GM13977 (cell line): ENCODE measurements at regions not wholly inside any gene's neighbourhood (a gene's known extent, or its start where the extent isn't known, plus 50 kb on each side); places are given as distances from the start of the nearest gene placed in this dataset.

ENCODE experiments used
- DNase-seq: peaks from one replicate; pipeline ENCODE4 v3.0.0; 2012; ENCODE audit warnings: low spot score
- CTCF ChIP-seq: IDR thresholded peaks from 2 replicates; pipeline ENCODE4 v1.5.1; 2012; ENCODE audit warnings: mild to moderate bottlenecking, control low read depth; ENCODE audit not compliant: insufficient read depth; ENCODE audit errors: extremely low read depth, missing control alignments
- in situ Hi-C: fragments of 300-500 bp; cut with MboI; formaldehyde crosslinking; loops from one replicate; pipeline ENCODE4 v1.12.0; 2022; ENCODE audit warnings: low sequenced_read_pairs, low pct_unique_long_range_greater_than_20kb, mixed read lengths, inconsistent platforms; ENCODE audit not compliant: unreplicated experiment

GRCh38 chr20:52921340-52921739 is 50.8 kb upstream of the TSHZ2 start:
- no peak for DNase-seq
- no peak for TF ChIP-seq CTCF
- in situ Hi-C loops: no loop called here

GRCh38 chr20:52918311-52918710 is 53.8 kb upstream of the TSHZ2 start:
- in situ Hi-C loops: no loop called here
- TF ChIP-seq CTCF: no peak
- DNase-seq: no peak

GRCh38 chr20:52915564-52915963 is 56.6 kb upstream of the TSHZ2 start:
- no peak for DNase-seq
- in situ Hi-C loops: no loop called here
- TF ChIP-seq CTCF: no peak

- in situ Hi-C loops: no loop called here
- no peak for DNase-seq
- TF ChIP-seq CTCF: no peak
Measured at GRCh38 chr20:52914870-52915269, 57.3 kb upstream of the TSHZ2 start.

- in situ Hi-C loops: no loop called here
- DNase-seq: no peak
- TF ChIP-seq CTCF: no peak
Measured at GRCh38 chr20:52913650-52914387, 58.3 kb upstream of the TSHZ2 start.

- no peak for TF ChIP-seq CTCF
- no peak for DNase-seq
- in situ Hi-C loops: no loop called here
Measured at GRCh38 chr20:52905241-52905994, 66.7 kb upstream of the TSHZ2 start.
